CD4-positive, alpha-beta T cell treated with Interleukin-21 for 1 hour (primary cell): ENCODE measurements at regions not wholly inside any gene's neighbourhood (a gene's known extent, or its start where the extent isn't known, plus 50 kb on each side); places are given as distances from the start of the nearest gene placed in this dataset.
A peak's percentile ranks its signal among the peaks of the same experiment; 100 is the strongest.
"Not testable (repeated sequence)": the region's sequence is repeated elsewhere in the genome, so short reads cannot be mapped to it uniquely, and the experiment has no call there.

Source experiments
- DNase-seq: peaks from one replicate; pipeline ENCODE4 v3.0.0-alpha.2; 2020

DNA sequence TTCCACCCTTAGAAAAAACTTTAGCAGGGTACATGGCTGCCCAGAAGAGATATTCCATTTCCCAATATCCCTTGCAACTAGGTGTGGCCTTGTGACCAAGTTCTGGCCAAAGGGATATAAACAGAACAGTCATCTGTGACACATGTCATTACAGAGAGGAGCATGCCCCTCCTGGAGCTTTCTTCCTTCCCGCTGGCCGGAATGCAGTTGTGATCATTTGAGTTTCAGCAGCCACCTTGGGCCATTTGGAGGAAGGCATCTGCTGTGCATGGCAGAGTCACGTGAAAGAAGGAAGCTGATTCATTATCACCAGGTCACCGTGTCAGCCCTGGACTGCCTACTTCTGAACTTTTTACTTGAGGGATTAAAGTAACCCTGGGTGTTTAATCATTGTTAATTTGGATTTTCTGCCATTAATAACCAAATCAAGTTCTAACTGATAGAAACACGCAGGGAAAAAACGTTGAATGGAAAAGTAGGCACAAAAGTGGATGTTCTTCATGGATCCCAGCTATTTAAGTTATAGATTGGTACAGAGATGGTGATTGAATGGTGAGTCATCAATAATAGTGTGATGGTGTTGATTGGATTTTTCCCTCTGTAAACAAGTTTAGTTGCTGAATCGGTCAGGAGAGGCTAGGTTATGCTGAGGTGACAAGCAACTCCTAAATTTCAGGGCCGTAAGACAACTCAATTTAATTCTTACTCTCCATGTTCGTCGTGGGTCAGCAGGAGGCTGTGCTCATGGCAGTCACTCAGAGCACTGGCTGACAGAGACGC lies 80.7 kb upstream of the CCDC167 start:
- DNase-seq: no peak

DNA sequence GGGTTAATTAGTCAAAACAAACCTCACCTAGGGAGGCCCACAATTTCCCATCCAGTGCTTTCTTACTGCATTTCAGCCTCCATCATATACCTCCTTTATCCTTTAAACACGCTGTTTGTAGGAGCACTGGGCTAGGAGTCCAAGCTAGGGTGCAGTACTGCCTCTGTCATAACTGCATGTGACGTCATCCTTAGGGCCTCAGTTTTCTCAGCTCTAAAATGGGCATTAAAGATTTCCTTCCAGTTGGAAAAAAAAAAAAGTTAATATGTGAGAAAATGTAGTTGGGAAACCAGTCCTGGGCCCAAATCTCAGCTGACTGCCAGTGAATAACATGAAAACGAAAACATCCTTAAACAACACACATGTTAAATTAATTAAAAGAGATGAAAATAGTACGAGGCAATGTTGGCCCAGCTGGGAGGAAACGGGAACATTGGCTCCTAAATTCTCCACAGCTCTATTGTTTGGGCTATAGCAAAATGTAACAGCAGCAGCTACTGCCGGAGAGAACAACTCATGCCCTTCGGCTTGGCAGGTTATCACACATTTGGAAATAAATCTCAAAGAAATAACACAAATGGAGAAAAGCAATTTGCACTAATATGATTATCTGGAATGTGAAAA lies 79.9 kb upstream of the CCDC167 start:
- no peak for DNase-seq

DNA sequence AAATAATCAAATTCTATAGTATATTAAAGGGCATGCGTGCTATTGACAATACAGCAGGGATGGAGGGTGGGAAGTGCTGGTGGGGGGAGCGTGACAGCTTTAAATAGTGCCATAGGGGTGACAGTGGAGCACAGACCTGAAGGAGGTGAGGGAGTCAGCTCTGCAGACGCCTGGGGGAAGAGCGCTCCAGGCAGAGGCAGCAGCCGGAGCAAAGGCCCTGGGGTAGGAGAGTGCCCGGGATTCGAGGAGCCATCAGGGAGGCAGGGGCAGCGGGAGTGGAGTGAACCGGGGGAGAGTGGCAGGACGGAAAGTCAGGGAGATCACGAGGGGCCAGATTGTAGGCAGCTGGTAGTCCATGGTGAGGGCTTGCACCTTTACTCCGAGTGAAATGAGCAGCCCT lies 78.4 kb upstream of the CCDC167 start:
- no peak for DNase-seq

DNA sequence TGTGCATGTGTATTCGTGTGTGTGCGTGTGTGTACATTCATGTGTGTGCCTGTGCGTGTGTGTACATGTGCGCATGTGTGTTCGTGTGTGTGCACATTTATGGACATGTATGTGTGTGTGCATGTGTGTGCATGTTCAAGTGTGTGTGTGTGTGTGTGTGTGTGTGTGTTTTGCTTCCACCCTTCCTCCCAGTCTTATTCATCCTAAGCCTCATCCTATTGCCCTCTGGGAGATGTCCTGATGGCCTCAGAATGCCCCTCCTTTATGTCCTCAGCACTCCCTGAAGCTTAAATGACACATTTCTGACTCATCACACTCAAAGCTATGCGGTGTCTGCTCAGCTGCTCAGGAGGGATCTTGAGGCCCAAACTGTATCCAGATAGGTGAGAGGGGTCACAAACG lies 76.6 kb upstream of the CCDC167 start:
- no peak for DNase-seq

DNA sequence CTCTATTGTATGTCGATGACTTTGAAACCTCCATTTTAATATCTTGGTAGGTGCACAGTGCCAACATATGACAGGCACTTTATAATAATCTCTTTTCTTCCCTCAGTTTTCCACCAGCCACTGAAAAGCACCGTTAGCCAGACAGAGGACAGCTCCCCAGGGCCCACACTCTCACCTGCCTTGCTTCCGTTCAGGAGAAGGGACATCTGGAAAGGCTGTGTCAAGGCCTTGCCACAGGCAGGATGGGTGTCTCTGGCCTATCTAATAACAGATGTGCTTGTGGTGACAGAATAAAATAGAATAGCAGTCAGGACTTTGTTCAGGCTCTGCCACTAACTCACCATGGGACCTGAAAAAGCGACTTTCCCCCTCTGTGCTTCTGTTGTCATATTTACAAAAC lies 75.5 kb upstream of the CCDC167 start:
- DNase-seq: no peak

DNA sequence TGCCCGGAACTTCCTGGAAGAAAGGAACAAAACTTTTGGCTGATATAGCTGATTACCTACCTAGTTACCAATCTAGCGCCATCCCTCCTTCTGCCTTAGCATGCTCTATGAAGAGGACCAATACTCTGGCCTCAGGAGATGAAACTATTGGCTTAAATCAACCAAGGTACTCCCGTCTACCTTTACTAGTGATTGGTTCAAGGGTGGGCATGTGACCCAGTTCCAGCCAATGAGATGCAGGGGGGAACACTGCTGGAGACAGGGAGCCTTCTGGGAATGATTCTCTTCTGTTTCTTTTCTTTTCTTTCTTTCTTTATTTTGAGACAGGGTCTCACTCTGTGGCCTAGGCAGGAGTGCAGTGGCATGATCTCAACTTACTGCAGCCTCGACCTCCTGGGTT lies 72.6 kb upstream of the CCDC167 start:
- no peak for DNase-seq

DNA sequence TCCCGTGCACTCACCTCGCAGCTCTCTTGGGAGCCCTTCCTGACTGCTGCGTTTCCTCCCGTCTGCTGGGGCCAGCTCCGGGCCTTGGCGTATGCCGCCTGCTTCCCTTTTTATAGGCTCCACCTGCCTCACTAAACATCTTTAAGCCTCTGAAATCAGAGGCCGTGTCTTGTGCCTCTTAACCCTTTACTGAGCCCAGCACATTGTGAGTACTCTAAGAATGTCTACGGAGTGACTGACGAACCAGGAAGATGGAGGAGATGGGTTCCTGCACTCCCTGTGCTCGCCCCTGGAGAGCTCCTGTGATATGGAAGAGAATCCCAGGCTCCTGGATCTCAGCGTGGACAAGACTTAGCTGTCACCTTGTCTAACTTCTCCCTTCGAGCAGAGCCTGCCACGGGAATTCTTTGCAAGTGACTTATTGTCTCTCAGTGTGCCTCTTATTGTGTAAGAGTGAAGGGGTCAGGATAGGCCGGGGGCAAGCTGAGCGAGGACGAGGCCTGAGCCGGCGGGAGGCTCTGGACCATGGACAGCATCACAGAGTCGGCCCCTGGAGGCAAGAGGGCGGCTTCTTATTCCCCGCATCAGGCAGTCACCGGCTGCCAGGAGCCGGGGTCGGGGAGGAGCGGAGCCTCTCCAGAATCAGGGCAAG lies 70.9 kb upstream of the CCDC167 start:
- DNase-seq: no peak

DNA sequence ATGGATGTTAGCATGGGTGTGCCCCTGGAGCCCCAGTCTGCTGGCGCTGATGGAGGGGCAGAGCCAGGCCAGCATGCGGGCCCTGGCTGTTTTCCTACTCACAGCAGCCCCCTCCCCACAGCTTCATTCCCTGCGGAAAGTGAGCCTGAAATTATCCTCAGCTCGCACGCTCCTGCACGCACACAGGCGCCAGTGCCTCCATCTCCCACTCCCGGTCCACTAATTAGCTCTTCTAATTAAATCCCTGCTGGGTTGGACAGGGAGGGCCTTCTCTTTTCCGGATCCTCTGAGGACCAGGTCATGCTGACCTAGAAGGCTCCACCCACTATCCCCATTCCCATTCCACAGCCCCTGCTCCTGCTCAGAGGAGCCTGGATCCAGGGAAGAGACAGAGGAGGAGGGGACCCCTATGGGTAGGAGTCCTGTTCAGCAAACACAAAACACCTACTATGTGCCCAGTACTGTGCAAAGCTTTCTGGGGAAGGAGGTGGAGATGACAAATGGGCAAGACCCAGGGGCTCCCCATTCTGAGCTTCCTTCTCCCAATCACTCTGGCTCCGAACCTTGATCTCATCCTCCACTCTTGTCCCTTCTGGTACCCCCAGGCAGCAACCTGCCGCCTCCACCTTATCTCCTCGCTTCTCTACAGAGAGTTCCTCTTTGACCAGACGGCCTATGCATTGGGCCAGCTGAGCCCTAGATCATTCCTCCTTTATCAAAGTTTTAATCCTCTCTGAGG lies 70.2 kb upstream of the CCDC167 start:
- DNase-seq: no peak

DNA sequence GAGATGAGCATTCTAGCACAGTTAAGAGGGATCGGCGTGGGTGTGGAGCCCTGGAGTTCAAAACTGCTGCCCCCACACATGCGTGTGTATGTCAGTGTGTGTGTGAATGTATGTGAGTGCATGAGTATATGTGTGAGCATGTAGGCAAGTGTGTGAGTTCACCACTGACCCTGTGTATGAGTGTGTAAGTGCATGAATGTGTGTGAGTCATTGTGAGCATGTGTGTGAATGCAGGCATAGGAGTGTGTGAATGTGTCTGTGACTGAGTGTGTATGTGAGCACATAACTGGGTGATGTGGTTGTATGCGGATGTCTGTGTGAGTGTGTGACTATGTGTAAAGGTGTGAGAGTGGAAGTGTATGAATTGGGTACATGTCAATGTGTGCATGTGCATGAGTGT lies 69.6 kb upstream of the CCDC167 start:
- no peak for DNase-seq

DNA sequence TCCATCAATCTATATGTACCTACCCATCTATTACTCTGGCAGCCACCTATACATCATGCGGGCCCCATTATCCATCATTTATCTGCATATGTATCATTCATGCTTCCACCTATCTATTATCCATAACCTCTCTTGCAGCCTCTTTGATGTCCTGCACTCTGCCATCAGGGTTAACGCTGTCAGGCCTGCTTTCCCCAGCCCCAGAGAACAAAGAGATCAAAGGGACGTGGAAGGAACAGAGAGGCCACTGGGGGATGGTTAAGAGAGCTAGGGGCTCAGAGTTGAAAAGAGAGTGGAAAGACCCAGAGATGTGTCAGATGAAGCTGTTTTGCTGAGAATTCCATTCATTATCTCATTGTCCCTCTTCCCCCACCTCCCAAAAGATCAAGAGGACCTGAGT lies 67.3 kb upstream of the CCDC167 start:
- DNase-seq: no peak

DNA sequence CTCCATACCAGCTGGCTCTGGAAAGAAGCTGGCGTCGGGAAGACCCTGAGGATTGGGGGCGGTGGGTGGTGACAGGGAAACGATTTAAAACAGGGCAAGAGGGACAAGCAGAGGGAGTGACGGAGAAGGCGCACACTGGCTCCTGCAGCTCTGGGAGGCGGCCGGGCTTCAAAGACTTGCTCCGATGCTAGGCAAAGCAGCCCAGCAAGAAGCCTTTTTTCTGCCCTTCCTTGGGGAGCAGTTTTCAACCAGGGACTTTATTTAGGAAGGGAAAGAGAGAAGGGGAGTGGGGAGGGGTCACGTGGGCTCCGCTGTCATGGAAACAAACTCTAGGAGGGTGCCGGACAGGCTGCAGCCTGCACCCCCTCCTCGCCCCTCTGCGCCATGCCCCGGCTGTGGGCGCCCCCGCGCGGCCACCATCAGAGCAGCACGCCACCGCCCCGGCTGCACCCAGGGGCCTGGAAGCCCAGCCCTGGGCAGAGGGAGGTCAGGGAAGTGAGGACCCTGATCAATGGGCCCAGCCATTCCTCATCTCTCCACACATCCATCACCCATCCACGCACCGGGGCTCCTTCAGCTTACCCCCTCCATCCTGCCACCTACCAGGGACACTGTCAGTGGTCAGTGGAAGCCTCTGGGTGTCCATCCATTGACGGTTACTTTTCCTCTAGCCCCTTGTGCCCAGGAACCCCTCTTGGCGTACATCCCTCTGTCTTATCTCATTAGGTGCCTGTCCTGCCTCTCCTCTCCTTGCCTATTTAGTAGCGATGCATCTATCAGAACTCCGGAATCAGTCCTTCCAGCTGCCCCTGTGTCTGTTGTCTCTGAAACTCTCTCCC lies 66.6 kb upstream of the CCDC167 start:
- peak; percentile 71 for DNase-seq

DNA sequence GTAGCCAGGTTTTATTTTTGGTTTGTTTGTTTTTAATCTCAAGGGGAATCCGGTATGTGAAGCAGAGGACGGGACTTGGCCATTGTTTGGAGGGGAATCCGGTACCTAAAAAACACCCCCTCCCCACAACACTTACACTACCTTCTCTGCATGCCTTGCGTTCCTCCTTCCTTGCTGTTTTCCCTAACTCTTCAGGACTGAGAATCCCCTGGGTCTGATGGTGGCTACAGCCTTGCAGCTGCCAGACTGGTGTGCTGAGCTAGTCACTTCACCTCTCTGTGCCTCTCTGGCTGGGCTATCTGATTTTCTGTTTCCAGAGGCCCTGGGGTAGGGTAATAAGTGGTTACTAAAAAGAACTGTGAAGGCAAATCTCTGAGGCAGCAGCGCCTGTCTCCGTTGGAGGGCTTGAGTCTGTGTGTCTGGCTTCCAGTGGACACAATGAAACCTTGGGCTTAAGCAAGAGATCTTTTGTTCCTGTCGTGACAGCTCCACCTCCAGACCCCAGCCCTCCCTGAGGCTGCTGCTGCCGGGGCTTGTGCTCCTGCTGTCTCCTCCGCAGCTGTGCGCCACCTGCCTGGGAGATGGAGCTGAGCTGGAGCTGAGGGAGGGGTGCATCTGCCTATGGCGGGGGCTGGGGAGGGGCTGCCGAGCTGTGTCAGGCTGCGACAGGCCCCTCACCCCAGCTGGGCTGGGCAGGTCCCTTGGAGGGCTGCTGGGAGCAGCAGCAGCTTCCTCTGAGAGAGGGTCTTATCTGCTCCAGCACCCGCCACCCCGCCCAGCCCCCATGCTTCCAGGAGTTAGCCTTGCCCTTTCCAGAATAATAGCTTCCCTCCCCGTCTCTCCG lies 65.8 kb upstream of the CCDC167 start:
- no peak for DNase-seq

DNA sequence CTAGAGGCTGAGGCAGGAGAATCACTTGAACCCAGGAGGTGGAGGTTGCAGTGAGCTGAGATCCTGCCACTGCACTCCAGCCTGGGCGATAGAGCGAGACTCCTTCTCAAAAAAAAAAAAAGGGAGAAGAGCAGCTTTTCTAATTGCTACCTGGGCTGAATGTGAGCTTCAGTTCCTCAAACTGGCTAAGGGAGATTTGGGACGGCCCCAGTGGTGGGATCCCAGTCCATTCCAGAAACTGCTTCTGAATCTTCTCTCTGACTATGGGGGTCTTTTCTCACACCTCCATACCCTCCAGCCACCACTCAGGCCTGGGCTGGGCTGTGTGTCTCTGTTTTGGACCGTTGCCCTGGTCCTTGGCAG lies 63.2 kb upstream of the CCDC167 start:
- DNase-seq: not testable (repeated sequence)

DNA sequence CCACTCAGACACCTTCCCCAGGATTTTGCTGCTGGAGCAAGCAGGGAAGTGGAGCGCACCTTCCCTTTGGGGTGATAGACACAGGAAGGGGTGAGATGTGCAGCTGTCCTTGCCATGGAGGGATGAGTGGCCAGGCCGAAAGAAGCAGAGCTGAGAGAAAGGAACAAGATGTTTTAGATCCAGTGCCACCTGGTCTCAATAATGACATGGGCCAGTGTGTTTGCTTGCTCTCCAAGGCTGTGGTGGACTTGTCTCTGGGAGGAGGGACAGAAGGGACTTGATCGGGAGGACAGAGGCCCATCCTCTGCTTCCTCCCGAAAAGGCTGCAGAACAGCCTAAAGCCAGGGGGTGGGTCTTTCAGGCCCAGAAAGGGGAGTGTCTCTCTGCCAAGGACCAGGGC lies 61.7 kb upstream of the CCDC167 start:
- no peak for DNase-seq

DNA sequence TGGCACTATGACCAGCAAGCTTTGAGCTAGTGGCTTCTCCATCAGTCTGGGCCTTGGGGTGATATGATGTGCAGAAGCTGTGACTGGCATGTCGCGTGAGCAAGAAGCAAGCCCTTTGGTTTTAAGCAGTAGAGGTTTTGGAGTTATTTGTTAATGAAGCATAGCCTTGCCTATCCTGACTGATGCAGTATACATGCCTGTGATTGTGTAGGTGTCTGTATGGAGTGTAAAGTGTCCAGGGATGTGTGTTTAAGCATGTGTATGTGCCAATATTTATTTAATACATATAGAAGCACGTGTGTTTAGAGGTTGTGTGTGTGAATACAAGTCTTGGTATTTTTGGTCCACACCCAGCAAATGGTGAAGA lies 61.0 kb upstream of the CCDC167 start:
- no peak for DNase-seq

DNA sequence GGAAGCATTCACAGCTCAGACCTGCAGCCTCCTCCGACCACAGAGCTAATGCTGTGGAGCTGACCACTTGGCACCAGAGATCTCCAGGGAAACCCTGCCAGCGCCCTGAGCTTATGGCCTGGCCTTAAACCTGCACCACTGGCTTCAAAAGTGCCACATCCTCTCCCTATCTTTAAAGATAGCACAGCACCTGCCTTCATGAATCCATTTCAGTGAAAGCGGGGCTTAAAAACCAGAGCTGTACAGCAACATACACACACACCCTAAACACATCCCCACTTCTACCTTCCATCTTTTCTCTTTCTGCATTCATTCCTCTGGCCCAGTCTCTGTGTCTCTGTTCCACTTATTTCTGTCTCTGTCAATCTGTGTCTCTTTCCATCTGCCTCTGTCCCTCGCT lies 59.8 kb upstream of the CCDC167 start:
- DNase-seq: no peak

DNA sequence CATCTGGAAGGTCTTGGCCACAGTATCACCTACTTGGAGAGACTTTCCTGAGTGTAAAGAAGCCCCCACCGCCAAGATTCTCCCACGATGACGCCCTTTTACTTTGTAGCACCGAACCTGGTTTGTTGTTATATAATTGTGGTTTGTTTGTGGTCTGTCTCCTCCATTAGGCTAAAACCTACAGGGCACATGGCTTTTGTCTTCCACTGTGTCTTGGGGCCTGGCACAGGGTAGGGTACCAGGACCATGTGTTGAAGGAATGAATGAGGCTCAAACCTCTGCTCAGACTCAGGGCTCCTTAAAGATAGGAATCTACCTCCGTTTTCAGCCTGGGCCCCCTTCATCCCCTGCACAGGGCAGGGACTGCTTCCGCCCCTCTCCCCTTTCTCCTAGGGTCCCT lies 59.4 kb upstream of the CCDC167 start:
- DNase-seq: no peak

DNA sequence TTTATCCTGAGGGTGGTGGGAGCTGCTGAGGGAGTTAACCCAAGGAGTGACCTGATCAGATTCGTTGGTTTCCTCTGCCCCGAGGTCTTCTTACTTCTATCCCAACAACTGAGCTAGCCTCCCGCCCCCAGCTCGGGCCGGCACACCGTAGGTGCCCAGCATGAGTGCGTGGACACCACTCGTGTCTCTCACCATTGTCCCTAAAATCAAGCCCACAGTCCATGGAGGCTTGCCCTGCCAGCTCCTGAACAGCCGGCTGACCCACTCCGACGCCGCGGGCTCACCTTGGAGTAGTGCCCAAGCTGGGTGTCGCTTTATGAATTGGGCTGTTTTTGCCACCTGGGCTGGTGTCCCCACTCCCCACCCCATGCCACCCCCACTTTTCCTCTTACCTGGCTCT lies 59.0 kb upstream of the CCDC167 start:
- no peak for DNase-seq

DNA sequence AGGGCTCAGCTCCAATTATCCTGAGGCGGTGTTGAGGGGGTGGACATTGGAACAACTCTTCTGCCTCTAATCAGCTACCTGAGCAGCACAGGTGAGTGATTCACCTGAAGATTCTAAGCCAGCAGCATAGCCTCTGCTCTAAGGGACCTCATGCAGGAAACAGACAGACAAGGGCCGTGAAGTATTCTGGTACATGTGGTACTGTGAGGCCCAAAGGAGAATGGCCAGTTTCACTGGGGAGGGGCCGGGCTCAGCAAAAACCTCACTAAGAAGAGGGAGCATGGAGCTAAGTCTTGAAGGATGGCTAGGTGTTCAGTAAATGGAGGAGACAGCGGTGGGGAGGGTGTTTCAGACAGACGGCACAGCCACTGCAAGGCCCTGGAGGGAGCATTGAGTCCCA lies 58.5 kb upstream of the CCDC167 start:
- no peak for DNase-seq

DNA sequence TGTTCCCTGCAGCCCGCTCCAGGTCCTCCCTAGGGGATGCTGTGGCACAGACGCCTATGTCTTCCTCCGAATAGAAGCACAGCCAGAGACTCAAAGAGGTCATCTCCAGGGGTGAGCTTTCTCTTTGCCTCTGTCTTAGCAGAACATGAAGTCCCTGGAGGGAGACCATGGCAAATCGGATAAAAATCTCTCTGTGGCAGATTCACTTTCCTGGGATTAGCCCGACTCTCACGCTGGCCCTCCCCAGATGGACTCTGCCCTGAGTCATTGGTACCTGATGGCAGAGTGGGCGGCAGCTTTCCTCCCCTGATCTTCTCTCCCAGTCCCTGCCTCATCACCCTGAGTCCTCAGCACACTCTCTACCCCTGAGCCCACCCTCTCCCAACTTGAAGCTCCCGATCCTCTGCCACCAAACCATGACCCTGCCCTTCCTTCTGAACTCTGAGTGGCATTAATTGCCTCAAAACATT lies 58.0 kb upstream of the CCDC167 start:
- DNase-seq: no peak

DNA sequence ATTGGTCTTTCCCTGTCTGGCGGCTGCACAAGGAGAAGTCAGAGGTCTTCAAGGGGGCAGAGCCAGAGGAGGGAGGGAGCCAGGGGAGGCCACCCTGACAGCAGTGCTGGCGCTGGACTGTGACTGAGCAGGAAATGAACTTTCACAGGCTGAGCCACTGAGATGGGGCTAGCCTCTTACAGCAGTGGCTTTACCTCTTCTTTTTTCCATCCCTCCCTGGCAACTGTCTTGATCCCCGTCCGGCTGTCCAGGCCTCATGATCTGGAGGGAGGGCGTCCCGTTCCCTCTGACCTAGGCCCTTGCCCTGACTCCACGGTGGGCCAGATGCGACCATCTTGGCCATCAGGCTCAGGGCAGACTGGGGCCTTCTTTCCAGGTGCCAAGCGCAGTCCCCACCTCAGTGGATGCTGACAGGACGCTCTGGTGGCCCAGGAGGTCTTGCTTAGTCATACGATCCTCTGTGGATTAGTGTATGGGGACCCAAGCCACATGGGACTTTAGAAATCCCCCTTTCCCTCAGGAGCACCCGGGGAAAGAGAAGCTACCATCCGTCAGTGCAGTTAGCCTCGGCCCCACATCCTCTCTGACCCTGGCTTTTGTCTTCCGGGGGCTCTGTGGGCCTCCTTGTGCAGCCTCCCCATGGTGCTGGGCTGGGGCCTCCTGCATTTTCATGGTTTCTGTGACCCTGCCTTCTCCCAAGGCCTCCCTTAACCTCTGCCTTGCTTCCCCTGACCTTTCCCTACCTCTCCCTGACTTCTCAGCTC lies 57.4 kb upstream of the CCDC167 start:
- DNase-seq: no peak
